ENCODE measurements at regions not wholly inside any gene's neighbourhood (a gene's known extent, or its start where the extent isn't known, plus 50 kb on each side); places are given as distances from the start of the nearest gene placed in this dataset.

DNA sequence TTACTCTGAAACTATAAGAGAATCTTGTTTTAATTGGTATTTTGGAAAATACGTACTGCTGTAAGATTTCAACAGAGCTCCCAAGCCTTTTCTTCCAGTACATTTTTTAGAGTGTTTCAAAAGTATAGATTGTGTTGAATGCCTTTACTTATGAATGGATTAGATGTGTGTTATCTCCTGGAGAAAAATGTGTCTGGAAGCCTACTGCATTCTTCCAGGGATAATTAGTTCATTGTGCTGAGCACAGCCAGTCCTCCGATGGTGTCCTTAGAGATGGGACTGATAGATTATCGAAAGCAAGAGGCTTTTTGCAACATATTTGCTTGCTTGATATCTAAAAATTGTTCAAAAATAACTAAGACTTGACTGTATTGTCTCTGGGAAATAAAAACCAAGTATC is 114.2 kb downstream of the PLEKHG1 start:
- TF ChIP-seq, protein P1, sequence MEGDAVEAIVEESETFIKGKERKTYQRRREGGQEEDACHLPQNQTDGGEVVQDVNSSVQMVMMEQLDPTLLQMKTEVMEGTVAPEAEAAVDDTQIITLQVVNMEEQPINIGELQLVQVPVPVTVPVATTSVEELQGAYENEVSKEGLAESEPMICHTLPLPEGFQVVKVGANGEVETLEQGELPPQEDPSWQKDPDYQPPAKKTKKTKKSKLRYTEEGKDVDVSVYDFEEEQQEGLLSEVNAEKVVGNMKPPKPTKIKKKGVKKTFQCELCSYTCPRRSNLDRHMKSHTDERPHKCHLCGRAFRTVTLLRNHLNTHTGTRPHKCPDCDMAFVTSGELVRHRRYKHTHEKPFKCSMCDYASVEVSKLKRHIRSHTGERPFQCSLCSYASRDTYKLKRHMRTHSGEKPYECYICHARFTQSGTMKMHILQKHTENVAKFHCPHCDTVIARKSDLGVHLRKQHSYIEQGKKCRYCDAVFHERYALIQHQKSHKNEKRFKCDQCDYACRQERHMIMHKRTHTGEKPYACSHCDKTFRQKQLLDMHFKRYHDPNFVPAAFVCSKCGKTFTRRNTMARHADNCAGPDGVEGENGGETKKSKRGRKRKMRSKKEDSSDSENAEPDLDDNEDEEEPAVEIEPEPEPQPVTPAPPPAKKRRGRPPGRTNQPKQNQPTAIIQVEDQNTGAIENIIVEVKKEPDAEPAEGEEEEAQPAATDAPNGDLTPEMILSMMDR (conservative IDR thresholded peaks at IDR 0.05 in 1 of 2, IDR thresholded peaks at IDR 0.05 in 1 of 2; ENCODE audit: extremely low read depth in 1 of 2, insufficient read depth in 1 of 2, low read depth in 1 of 2, low read length in 2 of 2), result no peak
- TF ChIP-seq EZH2 (IDR thresholded peaks at IDR 0.05; ENCODE audit: borderline replicate concordance, low read length), result no peak

Measured in mammary epithelial cell (primary cell).